ENCODE measurements at regions not wholly inside any gene's neighbourhood (a gene's known extent, or its start where the extent isn't known, plus 50 kb on each side); places are given as distances from the start of the nearest gene placed in this dataset.

- Histone ChIP-seq H3K4me3 (IDR thresholded peaks at IDR 0.05; ENCODE audit: insufficient read depth, low read depth, low read length) (peak overlapping the region; percentile 66), H3K27ac (peak overlapping the region; percentile 62), H3K4me2 (peak overlapping the region; percentile 82), H3K27me3 (ENCODE audit: insufficient read depth, low read depth) (no peaks in the 10 kb centered on the region), H4K20me1 (ENCODE audit: insufficient read depth) (no peaks in the 10 kb centered on the region), H2AFZ (ENCODE audit: low read depth) (peak overlapping the region; percentile 95), H3K36me3 (ENCODE audit: insufficient read depth) (no peaks in the 10 kb centered on the region), H3K4me1 (ENCODE audit: low read depth, poor library complexity, severe bottlenecking) (peaks cover 15% of the 10 kb centered on the region), H3K79me2 (ENCODE audit: insufficient read depth, low read depth) (no peaks in the 10 kb centered on the region), H3K9ac (peak overlapping the region; percentile 60; the same call in 1 of the 2 replicates)
- TF ChIP-seq CTCF (conservative IDR thresholded peaks at IDR 0.05; ENCODE audit: low read depth, low read length) = no peak
Measured at GRCh38 chr4:153154007-153154975, 50.0 kb upstream of the TRIM2 start.
